H9 (cell line): ENCODE measurements at regions not wholly inside any gene's neighbourhood (a gene's known extent, or its start where the extent isn't known, plus 50 kb on each side); places are given as distances from the start of the nearest gene placed in this dataset.
A peak's percentile ranks its signal among the peaks of the same experiment; 100 is the strongest.

Experiments used
- DNase-seq: peaks from one replicate; pipeline ENCODE4 v3.0.0-alpha.2; 2017
- H2AFZ ChIP-seq: one replicate; pipeline ENCODE4 v1.6.1; 2013; ENCODE audit warnings: mild to moderate bottlenecking, low read length, control low read depth, moderate library complexity
- H2AK5ac ChIP-seq: 2 replicates; pipeline ENCODE4 v1.6.1; 2013; ENCODE audit warnings: low read length, control low read depth, mixed read lengths; ENCODE audit not compliant: insufficient read length
- H2BK120ac ChIP-seq: one replicate; pipeline ENCODE4 v1.6.1; 2013; ENCODE audit warnings: low read depth, mild to moderate bottlenecking, low read length, control low read depth, inconsistent platforms; ENCODE audit not compliant: poor library complexity, severe bottlenecking
- H2BK12ac ChIP-seq: 2 replicates; pipeline ENCODE4 v1.6.1; 2013; ENCODE audit warnings: low read length, control low read depth, mixed read lengths, low read depth; ENCODE audit not compliant: insufficient read length
- H2BK15ac ChIP-seq: 2 replicates; pipeline ENCODE4 v1.6.1; 2013; ENCODE audit warnings: low read depth, low read length, control low read depth
- H2BK20ac ChIP-seq: one replicate; pipeline ENCODE4 v1.6.1; 2013; ENCODE audit warnings: low read depth, mild to moderate bottlenecking, low read length, control low read depth, inconsistent platforms; ENCODE audit not compliant: poor library complexity, severe bottlenecking
- H2BK5ac ChIP-seq: 2 replicates; pipeline ENCODE4 v1.6.1; 2013; ENCODE audit warnings: low read length, control low read depth, mixed read lengths; ENCODE audit not compliant: insufficient read length
- H3K14ac ChIP-seq: 2 replicates; pipeline ENCODE4 v1.6.1; 2013; ENCODE audit warnings: low read length, control low read depth; ENCODE audit not compliant: insufficient read depth
- H3K18ac ChIP-seq: 2 replicates; pipeline ENCODE4 v1.6.1; 2013; ENCODE audit warnings: low read depth, mild to moderate bottlenecking, mixed read lengths, low read length, control low read depth; ENCODE audit not compliant: insufficient read length
- H3K23ac ChIP-seq: 2 replicates; pipeline ENCODE4 v1.6.1; 2013; ENCODE audit warnings: low read length, control low read depth, mixed read lengths, low read depth; ENCODE audit not compliant: insufficient read length
- H3K23me2 ChIP-seq: 2 replicates; pipeline ENCODE4 v1.6.1; 2013; ENCODE audit warnings: low read depth, mild to moderate bottlenecking, mixed read lengths, low read length, control low read depth; ENCODE audit not compliant: insufficient read length, poor library complexity, severe bottlenecking
- H3K27ac ChIP-seq: 2 replicates; pipeline ENCODE4 v1.5.1; 2013; ENCODE audit warnings: low read length, control low read depth, mixed read lengths, low read depth; ENCODE audit not compliant: insufficient read length
- H3K27me3 ChIP-seq: 2 replicates; pipeline ENCODE4 v1.6.1; 2013; ENCODE audit warnings: low read length, control low read depth, inconsistent platforms; ENCODE audit not compliant: insufficient read depth
- H3K4ac ChIP-seq: 2 replicates; pipeline ENCODE4 v1.6.1; 2013; ENCODE audit warnings: low read depth, mild to moderate bottlenecking, control low read depth, inconsistent platforms, low read length, moderate library complexity
- H3K4me1 ChIP-seq: 2 replicates; pipeline ENCODE4 v1.6.1; 2013; ENCODE audit warnings: low read length, control low read depth, inconsistent platforms; ENCODE audit not compliant: insufficient read depth
- H3K4me2 ChIP-seq: 2 replicates; pipeline ENCODE4 v1.6.1; 2013; ENCODE audit warnings: low read length, control low read depth, mixed read lengths; ENCODE audit not compliant: insufficient read length, insufficient read depth
- H3K56ac ChIP-seq: 2 replicates; pipeline ENCODE4 v1.6.1; 2013; ENCODE audit warnings: low read depth, mild to moderate bottlenecking, mixed read lengths, low read length, control low read depth; ENCODE audit not compliant: insufficient read length
- H3K79me1 ChIP-seq: 2 replicates; pipeline ENCODE4 v1.6.1; 2013; ENCODE audit warnings: low read depth, mild to moderate bottlenecking, moderate library complexity, low read length, control low read depth, inconsistent platforms; ENCODE audit not compliant: insufficient read depth, poor library complexity, severe bottlenecking
- H3K79me2 ChIP-seq: 2 replicates; pipeline ENCODE4 v1.6.1; 2013; ENCODE audit warnings: low read length, control low read depth, inconsistent platforms; ENCODE audit not compliant: insufficient read depth
- H3K9ac ChIP-seq: 2 replicates; pipeline ENCODE4 v1.6.1; 2013; ENCODE audit warnings: low read length, control low read depth, mixed read lengths; ENCODE audit not compliant: insufficient read length; ENCODE audit errors: extremely low read depth
- H3K9me3 ChIP-seq: one replicate; pipeline ENCODE4 v1.6.1; 2013; ENCODE audit warnings: low read depth, low read length, inconsistent platforms; ENCODE audit not compliant: control insufficient read depth
- H3T11ph ChIP-seq: one replicate; pipeline ENCODE4 v1.6.1; 2013; ENCODE audit warnings: mild to moderate bottlenecking, low read length, control low read depth, inconsistent platforms
- H4K20me1 ChIP-seq: one replicate; pipeline ENCODE4 v1.6.1; 2013; ENCODE audit not compliant: control insufficient read depth, insufficient read length, insufficient read depth
- H4K5ac ChIP-seq: 2 replicates; pipeline ENCODE4 v1.6.1; 2013; ENCODE audit warnings: low read depth, mild to moderate bottlenecking, mixed read lengths, low read length, control low read depth; ENCODE audit not compliant: insufficient read length
- H4K8ac ChIP-seq: replicated peaks from 2 replicates; pipeline ENCODE4 v1.6.1; 2013; ENCODE audit warnings: low read length, control low read depth, mixed read lengths, low read depth; ENCODE audit not compliant: insufficient read length
- H4K91ac ChIP-seq: 2 replicates; pipeline ENCODE4 v1.6.1; 2013; ENCODE audit warnings: low read depth, mild to moderate bottlenecking, moderate library complexity, mixed read lengths, low read length, control low read depth; ENCODE audit not compliant: insufficient read length
- H3K27ac Mint-ChIP-seq, 3 experiments: 2 replicates in 2 of 3; 3 replicates in 1 of 3; pipeline ENCODE4 v1.8.0; 2020 to 2021; ENCODE audit warnings: mixed read lengths in 3 of 3, mild to moderate bottlenecking in 1 of 3, moderate library complexity in 1 of 3
- H3K27me3 Mint-ChIP-seq: 2 replicates; pipeline ENCODE4 v1.8.0; 2021; ENCODE audit warnings: low read depth, mild to moderate bottlenecking, moderate library complexity, mixed read lengths
- H3K36me3 Mint-ChIP-seq, 3 experiments: 2 replicates in 2 of 3; 3 replicates in 1 of 3; pipeline ENCODE4 v1.8.0; 2020 to 2021; ENCODE audit warnings: low read depth in 3 of 3, mixed read lengths in 3 of 3; ENCODE audit not compliant: insufficient read depth in 1 of 3
- H3K4me1 Mint-ChIP-seq, 2 experiments: 2 replicates each; pipeline ENCODE4 v1.8.0; 2020; ENCODE audit warnings: mixed read lengths in 2 of 2
- H3K4me3 Mint-ChIP-seq, 2 experiments: 2 replicates in 1 of 2; 3 replicates in 1 of 2; pipeline ENCODE4 v1.8.0; 2020 to 2021; ENCODE audit warnings: mild to moderate bottlenecking in 2 of 2, mixed read lengths in 2 of 2, moderate library complexity in 1 of 2
- H3K9me3 Mint-ChIP-seq, 2 experiments: 2 replicates in 1 of 2; 3 replicates in 1 of 2; pipeline ENCODE4 v1.8.0; 2020; ENCODE audit warnings: mild to moderate bottlenecking in 2 of 2, mixed read lengths in 2 of 2, moderate library complexity in 1 of 2
- WGBS: extraction: QIAGEN DNeasy Blood & Tissue Kit; methylation state at CpG from one replicate; pipeline ENCODE4 v1.1.7; 2013; ENCODE audit warnings: missing lambda C conversion rate, low lambda C conversion rate, mixed read lengths; ENCODE audit not compliant: insufficient read length; ENCODE audit errors: extremely low coverage; 5-methylcytosine and 5-hydroxymethylcytosine counted together
- TF ChIP-seq, protein P1 (sequence below): fragments of 200-600 bp; sonication (generic); conservative IDR thresholded peaks from 3 replicates; pipeline ENCODE4 v1.8.0; 2021; ENCODE audit warnings: antibody characterized with exemption, mild to moderate bottlenecking

DNA sequence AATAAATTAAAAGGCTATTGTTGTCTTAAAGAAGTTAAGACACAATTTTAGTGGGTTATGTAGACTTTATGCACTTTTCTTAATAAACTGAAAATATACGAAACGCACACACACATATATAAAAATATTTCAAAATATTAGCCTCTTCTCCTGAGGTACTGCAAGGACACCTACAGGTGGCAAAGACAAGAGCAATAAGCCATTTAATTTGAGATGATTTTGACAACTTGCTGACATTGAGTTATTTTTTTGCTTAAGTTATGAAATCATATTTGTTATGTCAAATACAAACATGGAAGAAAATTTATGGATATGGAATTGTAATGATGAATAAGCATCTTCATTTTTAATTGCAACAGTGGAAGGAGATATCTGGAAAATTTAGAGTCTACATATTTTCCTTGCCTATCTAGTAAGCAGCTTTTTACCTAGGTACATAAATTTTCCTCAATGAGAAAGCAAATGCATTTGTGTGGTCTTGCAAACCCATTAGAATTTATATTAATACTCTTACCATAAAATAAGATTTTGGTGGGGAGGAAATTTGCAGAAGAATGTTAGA is 301.6 kb downstream of the ISL1 start:
- peaks cover 13 to 18% of the 10 kb centered on the region in 2 experiments for H3K4me1 Mint-ChIP-seq
- no peaks in the 10 kb centered on the region for H3K9me3 ChIP-seq
- H3K23me2 ChIP-seq: no peaks in the 10 kb centered on the region
- no peaks in the 10 kb centered on the region; the same call in 1 of the 2 replicates for H3K27me3 Mint-ChIP-seq
- no peaks in the 10 kb centered on the region for H3K79me1 ChIP-seq
- no peak overlapping the region for H3K27ac Mint-ChIP-seq
- H2AK5ac ChIP-seq: no peak overlapping the region
- WGBS: no CpG with 5 or more reads among the region's 2 CpGs
- H2BK15ac ChIP-seq: no peak overlapping the region
- H3K27me3 ChIP-seq: no peaks in the 10 kb centered on the region
- H3K56ac ChIP-seq: no peak overlapping the region
- no peak overlapping the region for H4K5ac ChIP-seq
- DNase-seq: no peak
- no peak overlapping the region for H2BK20ac ChIP-seq
- no peaks in the 10 kb centered on the region for H3K79me2 ChIP-seq
- H3K4me3 Mint-ChIP-seq: no peak overlapping the region
- no peak overlapping the region for H3T11ph ChIP-seq
- peaks cover 8% of the 10 kb centered on the region in 2 experiments for H3K9me3 Mint-ChIP-seq
- no peak overlapping the region for H2BK120ac ChIP-seq
- peaks cover 4 to 5% (median 4%) of the 10 kb centered on the region in 3 experiments; a peak in 5 of 7 replicates for H3K36me3 Mint-ChIP-seq
- H3K23ac ChIP-seq: no peak overlapping the region
- no peak overlapping the region for H2BK12ac ChIP-seq
- H4K20me1 ChIP-seq: no peaks in the 10 kb centered on the region
- no peak overlapping the region for H2AFZ ChIP-seq
- H3K9ac ChIP-seq: no peak overlapping the region
- H3K14ac ChIP-seq: no peak overlapping the region
- TF ChIP-seq, protein P1, sequence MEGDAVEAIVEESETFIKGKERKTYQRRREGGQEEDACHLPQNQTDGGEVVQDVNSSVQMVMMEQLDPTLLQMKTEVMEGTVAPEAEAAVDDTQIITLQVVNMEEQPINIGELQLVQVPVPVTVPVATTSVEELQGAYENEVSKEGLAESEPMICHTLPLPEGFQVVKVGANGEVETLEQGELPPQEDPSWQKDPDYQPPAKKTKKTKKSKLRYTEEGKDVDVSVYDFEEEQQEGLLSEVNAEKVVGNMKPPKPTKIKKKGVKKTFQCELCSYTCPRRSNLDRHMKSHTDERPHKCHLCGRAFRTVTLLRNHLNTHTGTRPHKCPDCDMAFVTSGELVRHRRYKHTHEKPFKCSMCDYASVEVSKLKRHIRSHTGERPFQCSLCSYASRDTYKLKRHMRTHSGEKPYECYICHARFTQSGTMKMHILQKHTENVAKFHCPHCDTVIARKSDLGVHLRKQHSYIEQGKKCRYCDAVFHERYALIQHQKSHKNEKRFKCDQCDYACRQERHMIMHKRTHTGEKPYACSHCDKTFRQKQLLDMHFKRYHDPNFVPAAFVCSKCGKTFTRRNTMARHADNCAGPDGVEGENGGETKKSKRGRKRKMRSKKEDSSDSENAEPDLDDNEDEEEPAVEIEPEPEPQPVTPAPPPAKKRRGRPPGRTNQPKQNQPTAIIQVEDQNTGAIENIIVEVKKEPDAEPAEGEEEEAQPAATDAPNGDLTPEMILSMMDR: peak; percentile 47; the same call in 2 of the 3 replicates
- no peak overlapping the region for H3K4me2 ChIP-seq
- no peak overlapping the region for H3K27ac ChIP-seq
- no peak overlapping the region for H4K91ac ChIP-seq
- no peak overlapping the region for H3K4ac ChIP-seq
- H4K8ac ChIP-seq: no peak overlapping the region
- no peak overlapping the region for H3K18ac ChIP-seq
- no peaks in the 10 kb centered on the region; the same call in 1 of the 2 replicates for H3K4me1 ChIP-seq
- no peak overlapping the region for H2BK5ac ChIP-seq
